Liver (tissue), 3 donors: ENCODE measurements at regions not wholly inside any gene's neighbourhood (a gene's known extent, or its start where the extent isn't known, plus 50 kb on each side); places are given as distances from the start of the nearest gene placed in this dataset.
"Not testable (repeated sequence)": the region's sequence is repeated elsewhere in the genome, so short reads cannot be mapped to it uniquely, and the experiment has no call there.

Source experiments
- CTCF ChIP-seq: fragments of 150-350 bp; IDR thresholded peaks from 2 replicates; pipeline ENCODE4 v1.5.1; 2017; ENCODE audit warnings: improper control_type of control experiment, low read depth, low read length; ENCODE audit not compliant: missing input control
- EGR1 ChIP-seq, 2 donors: IDR thresholded peaks; 2 replicates each; pipeline ENCODE4 v1.6.1; 2016 to 2018; ENCODE audit warnings: antibody characterized with exemption in 2 of 2, low read depth in 2 of 2
- FOXA1 ChIP-seq: IDR thresholded peaks from 2 replicates; pipeline ENCODE4 v1.6.1; 2016; ENCODE audit warnings: antibody characterized with exemption
- GABPA ChIP-seq, 2 donors: IDR thresholded peaks in 1 of 2; conservative IDR thresholded peaks in 1 of 2; 2 replicates each; pipeline ENCODE4 v1.6.1; 2016; ENCODE audit warnings: antibody characterized with exemption in 2 of 2, mild to moderate bottlenecking in 1 of 2, moderate library complexity in 1 of 2
- JUND ChIP-seq, 2 donors: IDR thresholded peaks; 2 replicates each; pipeline ENCODE4 v1.6.1; 2016; ENCODE audit warnings: antibody characterized with exemption in 2 of 2
- MAX ChIP-seq: IDR thresholded peaks from 2 replicates; pipeline ENCODE4 v1.6.1; 2016; ENCODE audit warnings: antibody characterized with exemption
- REST ChIP-seq: IDR thresholded peaks from 2 replicates; pipeline ENCODE4 v1.6.1; 2016; ENCODE audit warnings: antibody characterized with exemption, mild to moderate bottlenecking
- RXRA ChIP-seq, 2 donors: IDR thresholded peaks; 2 replicates each; pipeline ENCODE4 v1.6.1; 2017 to 2018; ENCODE audit warnings: antibody characterized with exemption in 2 of 2, mild to moderate bottlenecking in 1 of 2
- TAF1 ChIP-seq: conservative IDR thresholded peaks from 2 replicates; pipeline ENCODE4 v1.6.1; 2016; ENCODE audit warnings: antibody characterized with exemption, mild to moderate bottlenecking
- donor health status: healthy.
- donor health status: healthy.

- TF ChIP-seq JUND (IDR thresholded peaks at IDR 0.05); CTCF; MAX; TAF1; RXRA (IDR thresholded peaks at IDR 0.05); REST; FOXA1; EGR1 (IDR thresholded peaks at IDR 0.05; ENCODE audit: low read depth in 2 of 2); GABPA (IDR thresholded peaks at IDR 0.05 in 1 of 2, conservative IDR thresholded peaks at IDR 0.05 in 1 of 2): not testable (repeated sequence)
Measured at GRCh38 chr6:167219079-167219478, 61.3 kb upstream of the GPR31 start.
